Mammary epithelial cell (primary cell): ENCODE measurements at regions not wholly inside any gene's neighbourhood (a gene's known extent, or its start where the extent isn't known, plus 50 kb on each side); places are given as distances from the start of the nearest gene placed in this dataset.

Experiments used
- EZH2 ChIP-seq: IDR thresholded peaks from 2 replicates; pipeline ENCODE4 v1.6.1; 2012; ENCODE audit warnings: low read length, inconsistent platforms, borderline replicate concordance
- TF ChIP-seq, protein P1 (sequence below), 2 donors: IDR thresholded peaks in 1 of 2; conservative IDR thresholded peaks in 1 of 2; 2 replicates each; pipeline ENCODE4 v1.5.1; 2011 to 2012; ENCODE audit warnings: inconsistent platforms in 2 of 2, low read length in 2 of 2, mild to moderate bottlenecking in 2 of 2, control low read depth in 1 of 2, low read depth in 1 of 2; ENCODE audit not compliant: insufficient read depth in 1 of 2; ENCODE audit errors: extremely low read depth in 1 of 2

DNA sequence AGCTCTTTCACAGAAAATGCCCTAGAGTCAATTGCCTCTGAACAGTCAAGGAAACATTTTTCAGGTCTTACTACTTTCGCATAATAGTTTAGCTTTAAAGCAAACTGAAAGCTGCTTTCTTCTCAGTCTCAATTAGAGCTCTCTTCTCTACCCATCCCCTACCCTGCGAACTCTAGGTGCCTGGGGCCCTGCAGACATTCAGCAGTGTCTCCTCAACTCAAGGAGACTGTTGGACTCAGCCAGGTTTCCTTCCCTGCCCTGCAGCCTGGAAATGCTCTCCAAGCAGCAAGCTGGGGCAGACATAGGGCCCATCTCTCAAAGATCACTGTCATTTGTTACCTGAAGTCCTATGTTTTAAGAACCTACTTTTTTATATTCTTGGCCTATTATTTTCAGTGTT is 312.5 kb upstream of the PRICKLE1 start:
- TF ChIP-seq, protein P1, sequence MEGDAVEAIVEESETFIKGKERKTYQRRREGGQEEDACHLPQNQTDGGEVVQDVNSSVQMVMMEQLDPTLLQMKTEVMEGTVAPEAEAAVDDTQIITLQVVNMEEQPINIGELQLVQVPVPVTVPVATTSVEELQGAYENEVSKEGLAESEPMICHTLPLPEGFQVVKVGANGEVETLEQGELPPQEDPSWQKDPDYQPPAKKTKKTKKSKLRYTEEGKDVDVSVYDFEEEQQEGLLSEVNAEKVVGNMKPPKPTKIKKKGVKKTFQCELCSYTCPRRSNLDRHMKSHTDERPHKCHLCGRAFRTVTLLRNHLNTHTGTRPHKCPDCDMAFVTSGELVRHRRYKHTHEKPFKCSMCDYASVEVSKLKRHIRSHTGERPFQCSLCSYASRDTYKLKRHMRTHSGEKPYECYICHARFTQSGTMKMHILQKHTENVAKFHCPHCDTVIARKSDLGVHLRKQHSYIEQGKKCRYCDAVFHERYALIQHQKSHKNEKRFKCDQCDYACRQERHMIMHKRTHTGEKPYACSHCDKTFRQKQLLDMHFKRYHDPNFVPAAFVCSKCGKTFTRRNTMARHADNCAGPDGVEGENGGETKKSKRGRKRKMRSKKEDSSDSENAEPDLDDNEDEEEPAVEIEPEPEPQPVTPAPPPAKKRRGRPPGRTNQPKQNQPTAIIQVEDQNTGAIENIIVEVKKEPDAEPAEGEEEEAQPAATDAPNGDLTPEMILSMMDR (conservative IDR thresholded peaks at IDR 0.05 in 1 of 2, IDR thresholded peaks at IDR 0.05 in 1 of 2; ENCODE audit: extremely low read depth in 1 of 2, insufficient read depth in 1 of 2, low read depth in 1 of 2, low read length in 2 of 2) = no peak
- no peak for TF ChIP-seq EZH2
